ENCODE measurements at regions not wholly inside any gene's neighbourhood (a gene's known extent, or its start where the extent isn't known, plus 50 kb on each side); places are given as distances from the start of the nearest gene placed in this dataset.

DNA sequence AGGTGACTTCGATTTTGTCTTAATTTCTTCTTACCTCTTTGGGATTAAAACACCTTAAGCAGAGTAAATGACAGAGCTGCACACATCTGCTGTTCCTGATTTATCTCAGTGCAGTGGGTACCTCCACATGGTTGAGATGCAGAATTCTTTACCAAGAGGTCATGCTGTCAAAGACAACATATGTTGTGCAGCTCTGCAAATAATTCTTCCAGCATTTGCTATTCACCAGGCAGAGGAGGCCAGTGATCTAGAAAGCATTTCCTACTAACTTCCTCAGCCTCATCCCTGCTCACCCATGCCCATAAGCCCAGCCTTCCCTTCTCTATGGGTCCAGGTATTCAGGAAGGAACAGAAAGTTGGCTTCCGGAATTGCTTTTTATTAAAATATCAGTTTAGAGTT is 109.3 kb downstream of the THBS2 start:
- H3K27ac Mint-ChIP-seq (ENCODE audit: unreplicated experiment) = no peak overlapping the region
- DNase-seq = no peak
- peaks cover 4% of the 10 kb centered on the region for H3K4me1 Mint-ChIP-seq (ENCODE audit: low read depth, unreplicated experiment)
- H3K9me3 Mint-ChIP-seq (ENCODE audit: unreplicated experiment) = no peaks in the 10 kb centered on the region
- TF ChIP-seq, protein P1, sequence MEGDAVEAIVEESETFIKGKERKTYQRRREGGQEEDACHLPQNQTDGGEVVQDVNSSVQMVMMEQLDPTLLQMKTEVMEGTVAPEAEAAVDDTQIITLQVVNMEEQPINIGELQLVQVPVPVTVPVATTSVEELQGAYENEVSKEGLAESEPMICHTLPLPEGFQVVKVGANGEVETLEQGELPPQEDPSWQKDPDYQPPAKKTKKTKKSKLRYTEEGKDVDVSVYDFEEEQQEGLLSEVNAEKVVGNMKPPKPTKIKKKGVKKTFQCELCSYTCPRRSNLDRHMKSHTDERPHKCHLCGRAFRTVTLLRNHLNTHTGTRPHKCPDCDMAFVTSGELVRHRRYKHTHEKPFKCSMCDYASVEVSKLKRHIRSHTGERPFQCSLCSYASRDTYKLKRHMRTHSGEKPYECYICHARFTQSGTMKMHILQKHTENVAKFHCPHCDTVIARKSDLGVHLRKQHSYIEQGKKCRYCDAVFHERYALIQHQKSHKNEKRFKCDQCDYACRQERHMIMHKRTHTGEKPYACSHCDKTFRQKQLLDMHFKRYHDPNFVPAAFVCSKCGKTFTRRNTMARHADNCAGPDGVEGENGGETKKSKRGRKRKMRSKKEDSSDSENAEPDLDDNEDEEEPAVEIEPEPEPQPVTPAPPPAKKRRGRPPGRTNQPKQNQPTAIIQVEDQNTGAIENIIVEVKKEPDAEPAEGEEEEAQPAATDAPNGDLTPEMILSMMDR (IDR thresholded peaks at IDR 0.05; ENCODE audit: partially characterized antibody, unreplicated experiment) = no peak
- H3K27me3 Mint-ChIP-seq (ENCODE audit: unreplicated experiment) = no peaks in the 10 kb centered on the region
- H3K36me3 Mint-ChIP-seq (ENCODE audit: unreplicated experiment) = peaks cover 6% of the 10 kb centered on the region
- H3K4me3 Mint-ChIP-seq (ENCODE audit: unreplicated experiment) = no peak overlapping the region

DNA sequence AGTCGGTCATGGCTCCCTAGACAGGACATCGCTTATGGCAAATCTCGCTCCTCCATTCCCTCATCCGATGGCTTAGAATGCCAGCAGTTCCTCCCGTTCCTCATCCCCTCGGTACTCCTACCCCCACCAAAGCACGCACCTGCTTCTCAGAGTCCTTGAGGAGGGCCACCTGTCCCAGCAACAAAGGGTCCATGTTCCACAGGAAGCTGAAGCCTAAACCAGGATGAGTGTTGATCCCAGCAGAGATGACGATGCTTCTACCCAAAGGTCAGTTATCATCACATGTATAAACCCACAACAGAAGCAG is 111.2 kb downstream of the THBS2 start:
- no peak overlapping the region for H3K4me3 Mint-ChIP-seq (ENCODE audit: unreplicated experiment)
- no peaks in the 10 kb centered on the region for H3K9me3 Mint-ChIP-seq (ENCODE audit: unreplicated experiment)
- H3K36me3 Mint-ChIP-seq (ENCODE audit: unreplicated experiment) = peaks cover 6% of the 10 kb centered on the region
- no peak for DNase-seq
- TF ChIP-seq, protein P1 (IDR thresholded peaks at IDR 0.05; ENCODE audit: partially characterized antibody, unreplicated experiment) = no peak
- no peak overlapping the region for H3K27ac Mint-ChIP-seq (ENCODE audit: unreplicated experiment)
- H3K4me1 Mint-ChIP-seq (ENCODE audit: low read depth, unreplicated experiment) = peaks cover 4% of the 10 kb centered on the region
- H3K27me3 Mint-ChIP-seq (ENCODE audit: unreplicated experiment) = no peaks in the 10 kb centered on the region

DNA sequence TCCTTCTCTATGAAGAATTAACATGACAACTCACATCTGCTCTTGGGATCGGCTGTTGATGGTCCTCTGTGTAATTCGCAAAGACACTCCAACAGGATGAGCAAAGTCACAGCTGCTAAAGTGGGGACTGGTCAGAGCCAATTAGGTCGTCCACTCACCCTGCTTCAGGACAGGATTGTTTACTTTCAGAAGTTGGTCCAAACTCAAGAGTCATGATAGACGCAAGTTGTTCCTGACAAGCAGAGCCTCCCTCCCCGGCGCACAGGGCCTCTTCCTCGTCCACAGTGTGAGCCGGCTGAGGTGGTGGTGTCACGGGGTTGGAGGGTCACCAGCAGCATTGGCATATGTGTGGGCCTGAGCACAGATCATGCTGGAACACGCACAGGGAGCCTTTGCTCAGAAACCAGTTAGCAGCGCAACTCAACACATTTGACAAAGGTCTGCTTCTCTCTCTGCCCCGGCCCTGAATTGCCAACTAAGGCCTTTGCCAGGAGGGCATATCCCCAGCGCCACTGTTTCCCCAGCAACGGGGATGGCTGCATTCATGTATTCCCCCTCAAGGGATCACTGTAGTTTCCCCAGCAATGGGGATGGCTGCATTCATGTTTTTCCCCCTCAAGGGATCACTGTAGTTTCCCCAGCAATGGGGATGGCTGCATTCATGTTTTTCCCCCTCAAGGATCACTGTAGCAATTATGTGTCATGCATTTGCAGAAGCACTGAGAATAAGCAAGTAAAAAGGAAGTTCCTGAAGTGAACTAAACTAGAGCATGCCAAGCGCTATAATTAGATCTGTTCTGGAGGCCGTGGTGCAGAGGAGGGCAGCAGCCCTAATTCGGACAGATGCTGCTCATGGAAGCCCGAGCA is 111.7 kb downstream of the THBS2 start:
- no peaks in the 10 kb centered on the region for H3K9me3 Mint-ChIP-seq (ENCODE audit: unreplicated experiment)
- H3K36me3 Mint-ChIP-seq (ENCODE audit: unreplicated experiment) = peaks cover 6% of the 10 kb centered on the region
- H3K27ac Mint-ChIP-seq (ENCODE audit: unreplicated experiment) = no peak overlapping the region
- peaks cover 4% of the 10 kb centered on the region for H3K4me1 Mint-ChIP-seq (ENCODE audit: low read depth, unreplicated experiment)
- H3K27me3 Mint-ChIP-seq (ENCODE audit: unreplicated experiment) = no peaks in the 10 kb centered on the region
- no peak for DNase-seq
- no peak overlapping the region for H3K4me3 Mint-ChIP-seq (ENCODE audit: unreplicated experiment)
- TF ChIP-seq, protein P1 (IDR thresholded peaks at IDR 0.05; ENCODE audit: partially characterized antibody, unreplicated experiment) = no peak

- Mint-ChIP-seq H3K36me3 (ENCODE audit: unreplicated experiment) (peaks cover 9% of the 10 kb centered on the region), H3K4me1 (ENCODE audit: low read depth, unreplicated experiment) (peaks cover 4% of the 10 kb centered on the region), H3K27ac (ENCODE audit: unreplicated experiment) (no peak overlapping the region), H3K27me3 (ENCODE audit: unreplicated experiment) (no peaks in the 10 kb centered on the region), H3K4me3 (ENCODE audit: unreplicated experiment) (no peak overlapping the region), H3K9me3 (ENCODE audit: unreplicated experiment) (no peaks in the 10 kb centered on the region)
- TF ChIP-seq, protein P1 (IDR thresholded peaks at IDR 0.05; ENCODE audit: partially characterized antibody, unreplicated experiment) = no peak
- DNase-seq = no peak
Measured at GRCh38 chr6:169140986-169141495, 112.6 kb downstream of the THBS2 start.
